ENCODE measurements at regions not wholly inside any gene's neighbourhood (a gene's known extent, or its start where the extent isn't known, plus 50 kb on each side); places are given as distances from the start of the nearest gene placed in this dataset.

DNA sequence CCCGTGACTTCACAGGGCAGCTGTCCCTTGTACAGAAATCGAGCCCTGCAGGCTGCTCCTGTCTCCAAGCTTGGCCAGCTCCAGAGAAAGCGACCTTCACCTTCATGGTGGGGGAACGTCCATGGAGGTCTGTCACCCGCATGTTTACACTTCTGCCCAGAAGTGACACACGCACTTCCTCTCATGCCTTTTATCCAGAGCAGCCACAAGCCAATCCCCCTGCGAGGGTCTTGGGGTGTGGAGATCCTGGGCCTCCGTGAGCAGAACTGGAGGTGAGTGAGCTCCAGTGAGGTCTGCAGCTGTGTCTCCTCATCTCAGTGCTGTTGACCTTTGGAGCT lies 139.0 kb upstream of the TNS3 start:
- no peak for TF ChIP-seq POLR2A (IDR thresholded peaks at IDR 0.05)
- TF ChIP-seq, protein P1, sequence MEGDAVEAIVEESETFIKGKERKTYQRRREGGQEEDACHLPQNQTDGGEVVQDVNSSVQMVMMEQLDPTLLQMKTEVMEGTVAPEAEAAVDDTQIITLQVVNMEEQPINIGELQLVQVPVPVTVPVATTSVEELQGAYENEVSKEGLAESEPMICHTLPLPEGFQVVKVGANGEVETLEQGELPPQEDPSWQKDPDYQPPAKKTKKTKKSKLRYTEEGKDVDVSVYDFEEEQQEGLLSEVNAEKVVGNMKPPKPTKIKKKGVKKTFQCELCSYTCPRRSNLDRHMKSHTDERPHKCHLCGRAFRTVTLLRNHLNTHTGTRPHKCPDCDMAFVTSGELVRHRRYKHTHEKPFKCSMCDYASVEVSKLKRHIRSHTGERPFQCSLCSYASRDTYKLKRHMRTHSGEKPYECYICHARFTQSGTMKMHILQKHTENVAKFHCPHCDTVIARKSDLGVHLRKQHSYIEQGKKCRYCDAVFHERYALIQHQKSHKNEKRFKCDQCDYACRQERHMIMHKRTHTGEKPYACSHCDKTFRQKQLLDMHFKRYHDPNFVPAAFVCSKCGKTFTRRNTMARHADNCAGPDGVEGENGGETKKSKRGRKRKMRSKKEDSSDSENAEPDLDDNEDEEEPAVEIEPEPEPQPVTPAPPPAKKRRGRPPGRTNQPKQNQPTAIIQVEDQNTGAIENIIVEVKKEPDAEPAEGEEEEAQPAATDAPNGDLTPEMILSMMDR (IDR thresholded peaks at IDR 0.05), result no peak
